HG02588 (cell line): ENCODE measurements at regions not wholly inside any gene's neighbourhood (a gene's known extent, or its start where the extent isn't known, plus 50 kb on each side); places are given as distances from the start of the nearest gene placed in this dataset.
A peak's percentile ranks its signal among the peaks of the same experiment; 100 is the strongest.

Experiments used
- ATAC-seq: cut with Tn5 transposase; IDR thresholded peaks from one replicate; pipeline ENCODE4 v1.9.1; 2021; ENCODE audit warnings: mild to moderate bottlenecking, moderate library complexity; ENCODE audit not compliant: unreplicated experiment

- ATAC-seq = no peak
Measured at GRCh38 chr5:122718611-122719010, 56.3 kb upstream of the SNX2 start.

- ATAC-seq = no peak
Measured at GRCh38 chr5:122719991-122720746, 54.7 kb upstream of the SNX2 start.

- ATAC-seq = no peak
Measured at GRCh38 chr5:122721127-122721526, 53.8 kb upstream of the SNX2 start.

DNA sequence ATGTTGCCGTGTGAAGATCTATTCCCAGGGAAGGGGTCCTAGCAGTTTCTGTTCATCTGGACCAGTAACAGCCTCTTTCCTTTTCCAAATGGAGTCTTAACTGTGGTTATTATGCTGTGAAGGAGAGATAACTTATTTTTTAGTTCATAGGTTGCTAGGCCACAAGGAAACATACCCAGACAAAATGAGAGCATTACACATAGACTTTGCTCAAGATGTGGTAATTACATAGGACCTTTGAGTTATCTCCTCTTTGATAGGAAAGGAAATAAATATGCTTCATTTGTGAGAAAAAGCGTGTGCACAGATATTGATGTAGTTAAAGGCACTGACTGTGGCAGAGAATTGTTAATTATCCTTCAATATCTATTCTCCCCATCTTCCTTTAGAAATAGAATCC, 52.5 kb upstream of the SNX2 start:
- ATAC-seq = no peak

GRCh38 chr5:122723606-122724352, 51.1 kb upstream of the SNX2 start:
- peak; percentile 93 for ATAC-seq
